ENCODE measurements at regions not wholly inside any gene's neighbourhood (a gene's known extent, or its start where the extent isn't known, plus 50 kb on each side); places are given as distances from the start of the nearest gene placed in this dataset.

DNA sequence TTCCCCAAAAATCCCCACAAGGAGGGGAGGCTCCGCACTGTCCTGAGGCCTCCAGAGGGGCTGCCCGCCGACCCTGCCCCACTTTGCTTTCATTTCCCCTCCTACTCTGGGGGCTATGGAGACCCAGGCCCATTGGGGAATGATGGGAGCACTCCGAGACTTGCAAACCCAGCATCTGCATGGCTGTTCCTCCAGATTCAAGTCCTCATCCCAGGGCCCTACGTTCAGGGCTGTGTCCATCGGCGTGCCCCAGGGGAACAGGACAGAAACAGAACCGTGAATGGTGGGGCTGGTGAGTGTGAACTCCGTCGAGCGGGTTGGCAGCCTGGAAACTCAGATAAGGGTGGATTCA, 116.1 kb upstream of the HDAC4 start:
- TF ChIP-seq, protein P1, sequence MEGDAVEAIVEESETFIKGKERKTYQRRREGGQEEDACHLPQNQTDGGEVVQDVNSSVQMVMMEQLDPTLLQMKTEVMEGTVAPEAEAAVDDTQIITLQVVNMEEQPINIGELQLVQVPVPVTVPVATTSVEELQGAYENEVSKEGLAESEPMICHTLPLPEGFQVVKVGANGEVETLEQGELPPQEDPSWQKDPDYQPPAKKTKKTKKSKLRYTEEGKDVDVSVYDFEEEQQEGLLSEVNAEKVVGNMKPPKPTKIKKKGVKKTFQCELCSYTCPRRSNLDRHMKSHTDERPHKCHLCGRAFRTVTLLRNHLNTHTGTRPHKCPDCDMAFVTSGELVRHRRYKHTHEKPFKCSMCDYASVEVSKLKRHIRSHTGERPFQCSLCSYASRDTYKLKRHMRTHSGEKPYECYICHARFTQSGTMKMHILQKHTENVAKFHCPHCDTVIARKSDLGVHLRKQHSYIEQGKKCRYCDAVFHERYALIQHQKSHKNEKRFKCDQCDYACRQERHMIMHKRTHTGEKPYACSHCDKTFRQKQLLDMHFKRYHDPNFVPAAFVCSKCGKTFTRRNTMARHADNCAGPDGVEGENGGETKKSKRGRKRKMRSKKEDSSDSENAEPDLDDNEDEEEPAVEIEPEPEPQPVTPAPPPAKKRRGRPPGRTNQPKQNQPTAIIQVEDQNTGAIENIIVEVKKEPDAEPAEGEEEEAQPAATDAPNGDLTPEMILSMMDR (IDR thresholded peaks at IDR 0.05 in 2 of 3, conservative IDR thresholded peaks at IDR 0.05 in 1 of 3; ENCODE audit: insufficient read depth in 2 of 3, low read depth in 1 of 3, low read length in 3 of 3) = no peak
- TF ChIP-seq ZNF79 (CRISPR knock-in tag; IDR thresholded peaks at IDR 0.05; ENCODE audit: low read depth) (no peak), KDM1A (IDR thresholded peaks at IDR 0.05) (no peak), RCOR1 (IDR thresholded peaks at IDR 0.05; ENCODE audit: borderline replicate concordance in 1 of 2, low read depth in 2 of 2, low read length in 2 of 2) (no peak), TARDBP (IDR thresholded peaks at IDR 0.05) (no peak), TAF1 (IDR thresholded peaks at IDR 0.05; ENCODE audit: control insufficient read depth, extremely low read depth, insufficient read depth, low read length, severe bottlenecking) (no peak), GATAD2B (IDR thresholded peaks at IDR 0.05; ENCODE audit: borderline replicate concordance) (no peak)
